H4 (cell line): ENCODE measurements at regions not wholly inside any gene's neighbourhood (a gene's known extent, or its start where the extent isn't known, plus 50 kb on each side); places are given as distances from the start of the nearest gene placed in this dataset.

Experiments
- DNase-seq: peaks from one replicate; pipeline ENCODE4 v3.0.0-alpha.2; 2015; ENCODE audit warnings: low spot score

- no peak for DNase-seq
These were observed 433.7 kb upstream of the TPK1 start for GRCh38 chr7:145269418-145270161.

- DNase-seq: no peak
These were observed 429.3 kb upstream of the TPK1 start for GRCh38 chr7:145265180-145265579.

GRCh38 chr7:145263886-145264285 lies 428.0 kb upstream of the TPK1 start:
- no peak for DNase-seq

- peak; percentile 42 for DNase-seq
These were observed 416.2 kb upstream of the TPK1 start for GRCh38 chr7:145252031-145252430.

GRCh38 chr7:145224775-145225174 lies 388.9 kb upstream of the TPK1 start:
- no peak for DNase-seq

- peak; percentile 22 for DNase-seq
These were observed 383.6 kb upstream of the TPK1 start for GRCh38 chr7:145219461-145219860.

GRCh38 chr7:145216866-145217265 lies 381.0 kb upstream of the TPK1 start:
- peak; percentile 14 for DNase-seq

- DNase-seq: peak; percentile 75
These were observed 376.2 kb upstream of the TPK1 start for GRCh38 chr7:145212050-145212449.

GRCh38 chr7:145211211-145211610 lies 375.4 kb upstream of the TPK1 start:
- DNase-seq: no peak

- no peak for DNase-seq
These were observed 358.1 kb upstream of the TPK1 start for GRCh38 chr7:145193951-145194350.

- no peak for DNase-seq
These were observed 349.1 kb upstream of the TPK1 start for GRCh38 chr7:145184956-145185355.

GRCh38 chr7:145183069-145183468 lies 347.2 kb upstream of the TPK1 start:
- no peak for DNase-seq

GRCh38 chr7:145175366-145175765 lies 339.5 kb upstream of the TPK1 start:
- DNase-seq: no peak

GRCh38 chr7:145169908-145170307 lies 334.1 kb upstream of the TPK1 start:
- DNase-seq: peak; percentile 44

GRCh38 chr7:145168879-145169278 lies 333.0 kb upstream of the TPK1 start:
- no peak for DNase-seq

- no peak for DNase-seq
These were observed 332.6 kb upstream of the TPK1 start for GRCh38 chr7:145168427-145168826.

GRCh38 chr7:145156834-145157233 lies 321.0 kb upstream of the TPK1 start:
- DNase-seq: no peak

GRCh38 chr7:145152589-145152988 lies 316.7 kb upstream of the TPK1 start:
- DNase-seq: no peak

GRCh38 chr7:145151676-145152075 lies 315.8 kb upstream of the TPK1 start:
- no peak for DNase-seq

GRCh38 chr7:145147865-145148264 lies 312.0 kb upstream of the TPK1 start:
- DNase-seq: no peak

GRCh38 chr7:145143685-145144084 lies 307.8 kb upstream of the TPK1 start:
- peak; percentile 23 for DNase-seq

- DNase-seq: no peak
These were observed 298.5 kb upstream of the TPK1 start for GRCh38 chr7:145134377-145134776.

GRCh38 chr7:145123502-145123901 lies 287.6 kb upstream of the TPK1 start:
- DNase-seq: no peak

GRCh38 chr7:145106001-145106400 lies 270.1 kb upstream of the TPK1 start:
- peak; percentile 85 for DNase-seq
